Muscle of arm (tissue), 1 donor: ENCODE measurements at regions not wholly inside any gene's neighbourhood (a gene's known extent, or its start where the extent isn't known, plus 50 kb on each side); places are given as distances from the start of the nearest gene placed in this dataset.

ENCODE experiments used
- DNase-seq: peaks from one replicate; pipeline ENCODE4 v3.0.0-alpha.2; 2013

DNA sequence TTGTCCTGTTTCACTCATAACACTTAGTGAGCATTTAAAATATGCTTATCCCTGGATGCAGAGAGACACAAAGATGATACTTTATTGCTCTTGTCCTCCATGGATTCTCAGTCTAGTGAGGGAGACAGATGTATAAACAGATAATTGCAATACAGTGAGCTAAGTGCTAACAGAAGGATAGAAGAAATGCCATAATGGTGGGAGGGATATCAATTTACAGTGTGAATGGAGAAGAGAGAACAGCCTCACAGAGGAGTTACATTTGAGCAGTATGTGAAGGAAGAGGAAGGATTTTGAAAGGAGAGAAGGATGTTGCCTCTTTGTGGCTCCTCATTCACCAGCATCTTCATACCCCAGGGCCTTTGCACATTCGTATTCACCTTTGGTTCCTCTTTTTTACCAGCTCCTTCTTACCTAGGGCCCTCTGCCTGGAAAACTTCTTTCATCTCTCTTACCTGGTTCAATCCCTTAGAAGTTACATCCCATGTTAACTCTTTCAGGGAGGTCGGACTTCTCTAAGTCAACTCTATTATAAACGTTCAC is 341.7 kb downstream of the PRL start:
- no peak for DNase-seq

DNA sequence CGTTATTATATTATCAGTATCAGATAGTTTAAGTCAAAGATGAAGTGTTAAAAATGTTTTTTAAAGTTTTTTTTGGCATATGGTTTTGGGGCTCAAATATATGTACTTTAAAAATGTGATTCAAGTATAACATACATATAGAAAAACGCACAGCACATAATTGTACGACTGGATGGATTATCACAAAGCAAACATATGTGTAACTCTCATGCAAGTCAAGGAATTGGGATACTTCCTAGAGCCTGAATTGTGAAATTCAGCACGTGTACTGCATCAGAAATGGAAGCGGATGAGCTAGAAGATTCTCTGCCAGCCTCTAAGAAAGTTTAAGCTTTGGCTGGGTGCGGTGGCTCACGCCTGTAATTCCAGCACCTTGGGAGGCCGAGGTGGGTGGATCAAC is 340.9 kb downstream of the PRL start:
- no peak for DNase-seq

DNA sequence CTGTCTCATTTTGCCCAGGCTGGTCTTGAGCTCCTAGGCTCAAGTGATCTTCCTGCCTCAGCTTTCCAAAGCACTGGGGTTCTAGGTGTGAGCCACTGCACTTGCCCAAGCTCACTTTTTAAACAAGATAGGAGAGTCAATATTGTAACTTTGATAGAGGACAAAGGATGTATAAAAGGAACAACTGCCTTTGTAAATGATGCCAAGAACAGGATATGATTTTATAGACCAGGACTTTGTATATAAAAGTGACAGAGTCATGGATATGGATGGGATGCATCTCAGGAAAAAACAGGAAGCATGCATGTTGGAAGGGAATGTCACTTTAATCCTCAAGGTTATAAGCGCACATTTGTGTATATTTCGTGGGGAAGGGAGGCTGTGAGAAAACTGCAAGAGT is 338.4 kb downstream of the PRL start:
- DNase-seq = no peak

DNA sequence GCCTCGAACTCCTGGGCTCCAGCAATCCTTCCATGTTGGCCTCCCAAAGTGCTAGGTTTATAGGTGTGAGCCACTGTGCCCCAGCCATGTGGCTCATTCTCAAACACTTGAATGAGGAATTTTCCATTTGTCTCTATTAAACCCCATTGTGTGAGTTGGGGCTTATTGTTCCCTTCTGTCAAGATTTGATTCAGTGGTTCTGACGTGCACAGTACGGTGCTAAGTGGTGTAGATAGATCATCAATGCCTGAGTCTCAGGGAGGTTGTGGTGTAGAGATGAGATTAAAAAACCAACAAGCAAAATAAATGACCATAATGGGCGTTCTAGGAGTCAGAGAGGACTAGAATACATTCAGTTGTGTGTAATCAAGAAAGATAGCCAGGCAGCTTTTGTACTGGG is 335.6 kb downstream of the PRL start:
- DNase-seq = no peak

DNA sequence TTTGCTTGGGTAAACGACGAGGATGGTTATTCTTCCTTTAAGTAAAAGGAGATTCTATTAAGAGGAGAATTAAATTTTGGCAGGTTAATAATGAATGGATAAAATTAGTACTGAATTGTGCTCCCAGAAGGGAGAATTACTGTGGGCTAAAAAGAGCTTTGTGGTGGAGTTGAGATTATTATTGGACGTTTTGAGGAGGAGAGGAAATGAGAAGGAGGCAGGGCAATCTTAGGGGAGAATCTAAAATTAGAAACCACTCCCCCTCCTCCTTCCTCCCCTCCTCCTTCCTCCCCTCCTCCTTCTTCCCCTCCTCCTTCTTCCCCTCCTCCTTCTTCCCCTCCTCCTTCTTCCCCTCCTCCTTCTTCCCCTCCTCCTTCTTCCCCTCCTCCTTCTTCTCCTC is 331.8 kb downstream of the PRL start:
- no peak for DNase-seq

DNA sequence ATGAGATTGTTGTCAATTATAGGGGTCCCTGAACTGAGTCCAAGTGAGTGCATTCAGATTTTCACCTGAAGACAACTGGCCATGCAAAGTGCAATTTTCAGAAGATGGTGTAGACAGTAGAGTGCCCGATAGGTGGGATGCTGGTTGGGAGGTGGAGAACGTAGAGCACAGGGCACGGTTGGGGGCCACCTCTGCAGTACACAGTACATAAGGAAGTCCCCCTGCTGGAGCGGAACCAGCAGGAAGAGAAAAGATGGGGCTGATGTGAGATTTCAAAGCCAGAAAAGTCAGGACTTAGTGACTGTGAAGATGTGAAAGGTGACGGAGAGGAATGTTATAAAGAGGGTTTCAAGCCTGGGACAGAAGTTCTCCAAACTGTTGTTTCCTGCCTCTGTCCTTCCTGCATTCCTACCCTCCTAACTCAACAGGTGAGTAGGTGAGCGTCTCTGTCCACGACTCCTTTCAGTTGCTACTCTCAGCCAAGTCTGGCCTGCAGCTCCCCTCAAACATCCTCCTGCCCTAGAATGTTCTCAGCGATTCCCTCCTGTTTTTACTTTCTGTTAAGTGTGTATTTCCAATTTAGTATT is 330.8 kb downstream of the PRL start:
- no peak for DNase-seq

DNA sequence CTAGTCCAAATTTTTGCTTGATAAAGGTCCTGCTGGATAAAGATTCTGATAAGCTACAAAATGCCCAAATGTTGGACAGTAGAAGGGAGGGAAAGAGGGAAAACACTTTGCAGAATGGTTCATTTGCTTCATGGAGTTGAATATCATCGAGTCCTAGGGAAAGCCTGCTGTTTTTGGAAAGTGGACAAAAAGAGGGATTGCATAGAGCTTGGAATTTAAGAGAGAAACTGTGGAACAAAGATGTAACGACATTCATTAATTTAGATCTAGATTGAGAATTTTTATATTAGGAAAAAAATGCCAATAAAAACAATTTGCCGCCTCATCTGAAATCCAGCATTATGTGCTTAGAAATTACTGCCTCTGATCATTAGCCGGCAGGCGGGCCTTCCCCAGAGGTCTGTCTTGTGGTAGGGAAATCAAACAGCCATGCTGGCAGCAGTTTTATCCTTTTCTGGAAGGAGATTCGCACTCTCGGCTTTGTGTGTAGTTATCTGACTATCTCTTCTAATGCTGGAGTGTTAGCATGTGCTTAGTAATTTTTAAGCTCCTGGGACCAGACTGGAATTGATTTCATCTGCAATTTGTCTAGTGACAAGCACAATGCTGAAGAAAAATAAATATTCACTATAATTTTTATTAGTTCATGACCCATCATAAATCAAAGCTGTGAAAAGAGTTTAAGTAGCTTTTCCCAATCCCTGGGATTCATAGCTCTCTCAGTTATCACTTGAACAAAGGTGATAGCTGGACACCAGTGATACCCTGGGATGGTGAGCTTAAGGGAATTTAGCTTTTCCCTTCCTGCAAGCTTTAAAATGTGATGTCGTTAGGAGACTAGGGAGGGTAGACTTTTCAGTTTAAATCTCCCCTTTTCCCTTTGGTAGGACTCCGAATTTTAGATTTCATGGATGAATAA is 329.5 kb downstream of the PRL start:
- DNase-seq = no peak

DNA sequence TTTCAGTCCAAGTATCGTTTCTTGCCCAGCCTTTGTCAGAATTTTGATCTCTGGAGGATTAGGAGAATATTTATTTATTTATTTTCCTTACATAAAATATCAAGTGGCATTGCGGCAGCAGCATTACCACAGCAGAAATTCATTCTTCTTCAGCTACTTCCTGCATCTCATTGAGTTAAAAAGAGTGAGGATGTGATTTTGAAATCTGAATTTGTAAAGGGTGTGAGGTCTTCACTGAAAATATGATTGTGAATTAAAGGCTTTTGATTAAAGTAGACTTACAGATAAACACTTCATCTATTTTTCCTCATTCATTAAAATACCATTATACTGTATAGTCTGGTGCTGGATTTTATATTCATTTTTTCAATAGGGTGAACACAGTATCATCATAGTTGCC is 328.4 kb downstream of the PRL start:
- no peak for DNase-seq

DNA sequence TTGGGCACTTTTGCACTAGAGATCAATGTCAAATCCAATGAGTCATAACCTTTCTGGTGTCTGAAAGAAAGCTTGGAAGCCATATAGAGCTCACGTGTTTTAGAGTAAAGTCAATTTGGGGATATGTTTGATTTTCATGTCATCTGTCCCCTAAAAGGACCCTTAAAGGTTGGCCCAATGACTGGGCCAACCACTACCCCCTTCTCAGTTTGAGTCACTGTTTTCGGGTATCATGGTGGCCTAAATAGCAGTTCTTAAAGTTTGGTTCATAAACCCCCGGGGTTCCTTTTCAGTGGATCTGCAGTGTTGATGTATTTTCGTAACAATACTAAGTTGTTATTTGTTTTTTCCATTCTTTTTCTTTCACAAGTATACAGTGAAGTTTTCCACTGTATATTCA is 327.6 kb downstream of the PRL start:
- DNase-seq = no peak

DNA sequence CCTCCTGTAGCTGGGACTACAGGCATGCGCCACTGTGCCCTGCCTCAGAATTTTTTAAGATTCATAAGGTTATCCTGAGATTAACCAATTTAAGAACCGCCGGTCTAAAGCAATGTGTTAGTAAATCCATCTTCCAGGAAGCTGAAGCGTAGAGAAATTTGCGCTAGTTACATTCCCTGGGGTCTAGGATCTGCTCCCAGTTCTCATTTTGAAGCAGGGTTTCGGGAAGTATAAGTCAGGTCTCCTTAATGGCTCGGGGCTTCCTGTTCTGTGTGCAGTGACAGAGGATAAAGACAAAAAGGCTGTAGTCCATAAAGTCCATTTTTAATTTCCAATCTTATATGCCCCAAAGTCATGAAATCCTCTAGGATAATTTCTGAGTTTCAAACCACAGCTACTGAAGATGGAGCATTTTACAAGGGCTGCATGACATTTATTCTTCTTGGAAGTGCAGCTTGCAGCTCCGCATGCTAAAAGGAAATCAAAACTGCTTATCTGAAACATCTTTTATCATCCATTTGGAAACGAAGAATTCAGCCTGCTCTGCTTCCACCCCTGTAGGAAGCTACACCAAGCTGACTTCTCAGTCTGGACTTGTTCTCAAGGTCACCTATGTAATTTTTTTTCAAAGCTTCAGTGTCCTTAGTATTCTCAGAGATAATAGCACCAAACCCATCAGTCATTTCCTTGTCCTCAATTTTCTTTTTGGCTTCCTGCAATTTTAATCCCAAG is 326.1 kb downstream of the PRL start:
- no peak for DNase-seq

DNA sequence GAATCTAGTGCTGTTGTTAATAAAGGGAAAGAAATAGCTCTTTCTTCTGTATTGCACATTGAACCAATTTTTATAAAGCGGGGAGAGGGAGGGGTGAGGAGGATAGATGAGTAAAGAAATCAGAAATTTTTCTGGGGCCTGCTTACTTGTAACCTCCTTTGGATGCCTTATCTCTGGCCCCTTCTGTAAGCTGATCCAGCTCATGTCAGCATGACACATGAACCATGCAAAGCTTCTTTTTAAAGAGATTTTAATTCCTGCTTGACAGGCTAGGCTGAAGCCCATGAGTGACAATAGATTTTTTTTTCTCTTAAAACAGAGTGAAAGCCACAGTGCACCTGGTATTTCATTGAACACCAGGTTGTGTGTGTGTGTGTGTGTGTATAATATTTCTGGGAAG is 325.3 kb downstream of the PRL start:
- DNase-seq = no peak

DNA sequence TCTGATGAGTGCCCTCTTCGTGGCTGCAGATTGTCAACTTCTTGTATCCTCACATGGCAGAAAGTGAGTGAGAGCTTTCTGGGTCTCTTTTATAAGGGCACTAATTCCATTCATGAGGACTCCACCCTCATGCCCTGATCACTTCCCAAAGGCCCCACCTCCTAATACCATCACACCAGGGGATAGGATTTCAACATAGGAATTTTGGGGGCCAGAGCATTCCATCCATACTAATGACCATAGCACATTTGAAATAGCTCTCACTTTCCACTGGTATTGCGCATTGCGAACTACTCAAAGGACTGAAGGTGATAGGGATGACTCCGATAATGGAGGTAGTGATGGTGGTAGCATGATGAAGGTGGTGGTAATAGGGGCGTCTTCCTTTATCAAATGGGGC is 324.3 kb downstream of the PRL start:
- DNase-seq = no peak

DNA sequence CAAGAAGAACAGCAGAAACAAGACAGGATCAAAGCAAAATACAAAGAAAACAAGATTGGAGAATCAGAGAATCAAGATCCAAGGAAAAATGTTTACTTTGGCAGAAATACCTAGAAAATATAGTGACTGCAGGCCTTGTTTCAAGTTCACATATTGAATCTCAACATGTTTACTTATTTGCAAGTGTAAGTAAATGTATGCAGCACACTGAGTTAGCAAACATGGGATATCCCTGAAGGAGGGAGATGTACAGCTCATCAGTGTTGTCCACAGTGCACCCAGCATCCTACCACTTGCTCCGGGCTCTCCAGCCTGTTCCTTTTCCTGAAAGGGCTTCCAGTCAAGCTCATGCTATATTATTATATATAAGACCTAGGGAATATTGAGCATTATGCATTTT is 319.5 kb downstream of the PRL start:
- no peak for DNase-seq

DNA sequence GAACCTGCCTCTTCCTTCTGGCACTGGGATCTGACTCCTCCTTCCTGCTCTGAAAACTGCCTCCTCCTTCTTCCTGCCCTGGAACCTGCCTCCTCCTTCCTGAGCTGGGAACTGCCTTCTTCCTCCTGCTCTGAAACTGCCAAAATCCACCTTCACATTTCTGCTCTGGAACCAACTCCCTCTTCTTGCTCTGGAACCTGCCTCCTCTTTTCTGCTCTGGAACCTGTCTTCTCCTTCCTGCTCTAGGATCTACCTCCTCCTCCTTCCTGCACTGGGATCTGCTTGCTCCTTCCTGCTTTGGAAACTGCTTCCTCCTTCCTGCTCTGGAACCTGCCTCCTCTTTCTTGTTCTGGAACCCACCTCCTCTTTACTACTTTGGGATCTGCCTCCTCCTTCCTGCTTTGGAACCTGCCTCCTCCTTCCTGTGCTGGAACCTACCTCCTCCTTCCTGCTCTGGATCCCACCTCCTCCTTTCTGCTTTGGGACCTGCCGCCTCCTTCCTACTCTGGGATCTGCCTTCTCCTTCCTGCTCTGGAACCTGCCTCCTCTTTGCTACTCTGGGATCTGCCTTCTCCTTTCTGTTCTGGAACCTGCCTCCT is 315.5 kb downstream of the PRL start:
- no peak for DNase-seq

DNA sequence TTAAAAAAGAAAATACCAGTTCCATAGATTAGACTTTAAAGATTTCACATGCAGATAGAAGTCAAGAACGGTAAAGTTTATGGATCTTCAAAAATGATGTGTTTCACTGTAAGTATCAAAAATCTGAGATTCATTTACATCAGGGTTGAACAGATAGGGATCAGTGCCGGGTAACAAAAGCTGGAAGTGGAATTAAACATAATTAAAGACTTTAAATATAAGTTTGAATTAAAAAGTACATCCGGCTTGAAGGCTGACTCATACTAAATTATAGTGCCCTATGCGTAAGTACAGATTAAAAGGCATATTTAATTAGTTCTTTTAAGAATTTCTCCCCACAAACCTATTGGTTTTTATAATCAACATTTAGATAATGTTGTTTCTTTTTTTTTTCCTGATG is 312.7 kb downstream of the PRL start:
- no peak for DNase-seq

DNA sequence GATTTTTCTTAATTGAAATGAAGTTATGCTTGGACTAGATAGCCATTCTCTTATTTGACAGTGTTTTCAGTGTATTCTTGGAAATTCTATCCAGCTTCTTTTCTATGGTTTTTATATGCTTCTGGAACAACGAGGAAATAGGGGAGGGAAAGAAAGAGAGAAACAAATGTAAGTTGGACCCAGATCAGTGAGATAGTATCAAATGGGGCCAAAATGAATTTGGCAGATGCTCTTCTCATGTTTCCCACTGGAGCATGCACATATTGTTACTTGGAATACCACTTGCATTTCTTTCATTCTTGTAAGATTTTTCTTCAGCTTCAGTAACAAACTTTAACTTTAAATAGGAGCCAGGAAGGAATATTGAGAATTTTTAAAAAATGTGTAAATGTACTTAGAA is 312.3 kb downstream of the PRL start:
- DNase-seq = peak; percentile 90

DNA sequence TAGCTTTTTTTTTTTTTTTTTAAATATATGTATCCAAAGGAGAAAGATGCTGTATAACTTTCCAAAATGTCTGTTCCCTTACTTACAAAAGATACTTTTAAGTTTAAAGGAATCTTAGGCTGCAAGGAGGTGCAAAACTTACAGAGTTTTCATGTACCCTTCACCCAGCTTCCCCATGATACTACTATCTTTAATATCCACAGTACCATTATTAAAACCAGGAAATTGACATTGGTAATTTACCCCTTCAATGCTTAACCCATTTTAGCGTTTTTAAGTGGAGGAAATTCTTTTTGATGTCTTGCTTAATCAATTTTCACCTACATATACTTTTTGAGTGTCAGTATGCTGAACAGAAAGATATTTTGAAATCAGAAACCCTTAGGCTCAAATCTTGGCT is 310.9 kb downstream of the PRL start:
- no peak for DNase-seq

DNA sequence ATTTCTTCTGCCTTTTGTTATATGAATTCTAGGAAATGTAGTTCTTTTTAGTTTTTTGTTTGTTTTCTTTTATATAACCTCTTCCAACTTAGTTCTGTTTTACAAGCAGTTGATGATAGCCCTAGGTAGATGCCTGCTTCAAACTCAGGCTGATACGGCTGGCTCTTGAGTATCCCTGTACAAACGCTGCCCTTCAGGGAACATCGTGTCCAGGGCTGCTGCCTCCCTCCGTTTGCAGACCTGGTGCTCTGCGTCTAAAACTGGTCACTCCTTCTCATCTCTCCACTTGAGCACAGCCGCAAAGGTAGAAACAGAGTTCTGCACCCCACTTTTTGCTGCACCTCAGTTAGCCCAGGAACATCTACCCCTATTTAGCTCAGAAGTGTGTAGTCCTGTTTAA is 310.1 kb downstream of the PRL start:
- no peak for DNase-seq

DNA sequence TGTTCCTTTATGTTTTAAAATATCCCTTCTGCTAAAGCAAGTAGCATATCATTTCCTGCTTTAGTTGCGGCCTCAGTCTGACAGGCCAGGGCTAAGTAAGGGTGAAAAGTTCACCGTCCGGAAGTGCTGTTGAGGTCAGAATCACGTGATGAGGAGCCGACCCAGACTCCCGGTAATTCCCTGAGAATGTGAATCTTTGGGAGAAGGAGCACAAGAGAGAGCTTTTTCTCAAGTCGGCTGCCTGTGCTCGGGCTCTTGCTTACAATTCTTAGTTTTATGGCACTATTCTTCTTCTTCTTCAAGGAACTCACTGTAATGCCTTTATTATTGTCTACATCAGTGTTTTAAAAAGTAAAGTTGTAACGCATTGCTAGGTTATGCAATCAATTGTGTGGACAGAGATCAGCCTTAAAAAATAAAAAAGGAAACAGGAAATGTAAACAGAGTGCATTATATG is 309.3 kb downstream of the PRL start:
- peak; percentile 94 for DNase-seq

DNA sequence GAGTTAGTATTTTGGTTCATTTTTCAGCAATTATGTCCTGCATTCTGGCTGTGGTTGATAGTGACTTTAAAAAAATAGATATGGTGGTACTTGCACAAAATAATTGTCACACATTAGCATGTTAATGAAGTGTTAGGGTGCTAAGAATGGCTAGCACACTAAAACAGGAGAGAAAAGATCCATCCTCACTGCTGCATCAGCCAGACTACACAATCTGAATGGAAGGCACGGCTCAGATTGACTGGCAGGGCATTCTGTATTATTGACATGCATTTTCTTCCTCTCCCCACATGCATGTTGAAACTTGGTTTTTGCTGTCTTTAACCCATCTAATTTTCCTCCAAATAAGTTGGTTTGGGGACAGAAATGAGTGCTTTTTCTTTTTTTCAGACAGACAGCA is 306.3 kb downstream of the PRL start:
- no peak for DNase-seq

DNA sequence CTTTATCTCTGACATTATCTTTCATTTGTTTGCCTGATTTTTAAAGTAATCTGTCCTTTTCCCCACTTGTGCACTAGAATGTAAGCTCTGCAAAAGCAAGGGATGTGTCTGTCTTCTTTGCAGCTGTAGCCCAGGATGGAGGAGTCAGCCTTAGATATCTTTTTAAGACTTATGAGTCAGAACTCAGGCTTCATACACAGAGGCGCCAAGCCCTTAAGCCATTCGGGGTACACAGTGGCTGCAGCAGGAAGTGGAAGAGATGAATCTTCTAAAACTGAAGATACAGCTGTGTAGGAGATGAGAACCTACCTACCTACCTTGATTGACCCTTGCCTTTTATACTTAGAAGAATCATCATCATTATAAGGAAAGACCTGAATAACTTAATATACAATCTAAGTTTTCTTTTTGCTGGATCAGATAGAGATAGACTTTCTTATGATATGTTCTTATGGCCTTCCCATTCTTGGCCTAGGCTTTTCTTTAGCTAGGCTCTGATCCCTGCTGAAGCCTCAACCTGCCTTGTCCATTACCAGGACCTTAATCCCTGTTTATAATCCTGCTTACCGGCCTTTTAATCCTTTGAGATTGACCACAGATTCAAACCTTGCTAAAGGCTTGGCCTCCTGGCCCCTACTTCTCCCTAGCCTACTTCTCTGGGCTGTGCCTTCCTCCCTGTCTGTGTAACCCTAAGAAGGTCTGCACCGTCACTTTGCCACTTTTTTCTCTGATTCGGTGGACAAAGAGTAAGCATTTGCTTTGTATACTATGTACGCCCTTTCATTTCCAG is 304.5 kb downstream of the PRL start:
- DNase-seq = no peak
